ENCODE measurements at regions not wholly inside any gene's neighbourhood (a gene's known extent, or its start where the extent isn't known, plus 50 kb on each side); places are given as distances from the start of the nearest gene placed in this dataset.
"Not testable (repeated sequence)": the region's sequence is repeated elsewhere in the genome, so short reads cannot be mapped to it uniquely, and the experiment has no call there.

GRCh38 chr10:108562105-108562504 lies 1361.2 kb downstream of the XPNPEP1 start:
- Histone ChIP-seq H3K36me3 (no peaks in the 10 kb centered on the region), H3K27ac (no peak overlapping the region), H3K9me3 (no peaks in the 10 kb centered on the region), H3K27me3 (no peaks in the 10 kb centered on the region), H3K4me1 (peaks cover 0 to 20% (median 0%) of the 10 kb centered on the region in 4 donors), H3K4me3 (no peak overlapping the region)
- TF ChIP-seq CTCF (IDR thresholded peaks at IDR 0.05): no peak
- intact Hi-C loops (cut with DNase I; ENCODE audit: low total_unique reads): no loop called here
- no peak for DNase-seq

GRCh38 chr10:108561649-108562048 lies 1361.7 kb downstream of the XPNPEP1 start:
- Histone ChIP-seq H3K9me3 (no peaks in the 10 kb centered on the region), H3K27ac (no peak overlapping the region), H3K4me3 (no peak overlapping the region), H3K4me1 (peaks cover 0 to 20% (median 0%) of the 10 kb centered on the region in 4 donors), H3K36me3 (no peaks in the 10 kb centered on the region), H3K27me3 (no peaks in the 10 kb centered on the region)
- intact Hi-C loops (cut with DNase I; ENCODE audit: low total_unique reads): no loop called here
- no peak for DNase-seq
- TF ChIP-seq CTCF (IDR thresholded peaks at IDR 0.05): no peak

GRCh38 chr10:108560488-108560887 lies 1362.8 kb downstream of the XPNPEP1 start:
- no peaks in the 10 kb centered on the region for H3K36me3 ChIP-seq
- TF ChIP-seq CTCF (IDR thresholded peaks at IDR 0.05): no peak
- intact Hi-C loops (cut with DNase I; ENCODE audit: low total_unique reads): no loop called here

GRCh38 chr10:108556186-108556585 lies 1367.1 kb downstream of the XPNPEP1 start:
- Histone ChIP-seq H3K4me3 (no peak overlapping the region), H3K4me1 (peaks cover 0 to 13% (median 3%) of the 10 kb centered on the region in 4 donors), H3K27me3 (no peaks in the 10 kb centered on the region), H3K36me3 (no peaks in the 10 kb centered on the region), H3K9me3 (no peaks in the 10 kb centered on the region), H3K27ac (no peak overlapping the region)
- no peak for TF ChIP-seq CTCF (IDR thresholded peaks at IDR 0.05)
- no peak for DNase-seq
- intact Hi-C loops (cut with DNase I; ENCODE audit: low total_unique reads): no loop called here

More at GRCh38 chr10:108560488-108560887, 1362.8 kb downstream of the XPNPEP1 start:
- Histone ChIP-seq H3K27ac (no peak overlapping the region), H3K27me3 (no peaks in the 10 kb centered on the region), H3K9me3 (no peaks in the 10 kb centered on the region), H3K4me1 (peaks cover 0 to 20% (median 0%) of the 10 kb centered on the region in 4 donors), H3K4me3 (no peak overlapping the region)
- DNase-seq: no peak

GRCh38 chr10:108545921-108546320 lies 1377.4 kb downstream of the XPNPEP1 start:
- Histone ChIP-seq H3K9me3 (no peaks in the 10 kb centered on the region), H3K4me1 (no peaks in the 10 kb centered on the region), H3K36me3 (no peaks in the 10 kb centered on the region), H3K4me3 (no peak overlapping the region), H3K27me3 (no peaks in the 10 kb centered on the region), H3K27ac (no peak overlapping the region)
- no peak for TF ChIP-seq CTCF (IDR thresholded peaks at IDR 0.05)
- no peak for DNase-seq
- intact Hi-C loops (cut with DNase I; ENCODE audit: low total_unique reads): no loop called here

- Histone ChIP-seq H3K4me1 (no peaks in the 10 kb centered on the region), H3K27me3 (no peaks in the 10 kb centered on the region), H3K36me3 (no peaks in the 10 kb centered on the region), H3K4me3 (no peak overlapping the region), H3K9me3 (no peaks in the 10 kb centered on the region), H3K27ac (no peak overlapping the region)
- DNase-seq: no peak
- intact Hi-C loops (cut with DNase I; ENCODE audit: low total_unique reads): no loop called here
- TF ChIP-seq CTCF (IDR thresholded peaks at IDR 0.05): peak; percentile 61 to 86
These were observed 1378.7 kb downstream of the XPNPEP1 start for GRCh38 chr10:108544500-108545120.

- H3K9me3 ChIP-seq; H3K4me3 ChIP-seq; H3K4me1 ChIP-seq; DNase-seq; H3K36me3 ChIP-seq; H3K27ac ChIP-seq; H3K27me3 ChIP-seq; intact Hi-C loops (cut with DNase I; ENCODE audit: low total_unique reads): not testable (repeated sequence)
These were observed 1369.0 kb upstream of the SORCS1 start for GRCh38 chr10:108533551-108533950.
